ENCODE measurements at regions not wholly inside any gene's neighbourhood (a gene's known extent, or its start where the extent isn't known, plus 50 kb on each side); places are given as distances from the start of the nearest gene placed in this dataset.

DNA sequence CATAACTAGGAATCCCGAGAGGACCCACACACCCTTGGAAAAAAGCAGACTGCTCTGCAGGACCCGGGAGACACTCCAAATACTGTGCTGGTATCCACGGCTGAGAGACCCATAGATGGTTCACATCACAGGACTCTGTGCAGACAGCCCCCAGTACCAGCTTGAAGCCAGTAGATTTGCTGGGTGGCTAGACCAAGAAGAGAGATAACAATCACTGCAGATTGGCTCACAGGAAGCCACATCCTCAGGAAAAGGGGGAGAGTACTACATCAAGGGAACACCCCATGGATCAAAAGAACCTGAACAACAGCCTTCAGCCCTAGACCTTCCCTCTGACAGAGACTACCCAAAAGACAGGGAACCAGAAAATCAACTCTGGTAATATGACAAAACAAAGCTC is 223.8 kb upstream of the LRATD1 start:
- H3K27me3 ChIP-seq (ENCODE audit: insufficient read depth, low read length): no peaks in the 10 kb centered on the region
- TF ChIP-seq, protein P1, sequence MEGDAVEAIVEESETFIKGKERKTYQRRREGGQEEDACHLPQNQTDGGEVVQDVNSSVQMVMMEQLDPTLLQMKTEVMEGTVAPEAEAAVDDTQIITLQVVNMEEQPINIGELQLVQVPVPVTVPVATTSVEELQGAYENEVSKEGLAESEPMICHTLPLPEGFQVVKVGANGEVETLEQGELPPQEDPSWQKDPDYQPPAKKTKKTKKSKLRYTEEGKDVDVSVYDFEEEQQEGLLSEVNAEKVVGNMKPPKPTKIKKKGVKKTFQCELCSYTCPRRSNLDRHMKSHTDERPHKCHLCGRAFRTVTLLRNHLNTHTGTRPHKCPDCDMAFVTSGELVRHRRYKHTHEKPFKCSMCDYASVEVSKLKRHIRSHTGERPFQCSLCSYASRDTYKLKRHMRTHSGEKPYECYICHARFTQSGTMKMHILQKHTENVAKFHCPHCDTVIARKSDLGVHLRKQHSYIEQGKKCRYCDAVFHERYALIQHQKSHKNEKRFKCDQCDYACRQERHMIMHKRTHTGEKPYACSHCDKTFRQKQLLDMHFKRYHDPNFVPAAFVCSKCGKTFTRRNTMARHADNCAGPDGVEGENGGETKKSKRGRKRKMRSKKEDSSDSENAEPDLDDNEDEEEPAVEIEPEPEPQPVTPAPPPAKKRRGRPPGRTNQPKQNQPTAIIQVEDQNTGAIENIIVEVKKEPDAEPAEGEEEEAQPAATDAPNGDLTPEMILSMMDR (IDR thresholded peaks at IDR 0.05; ENCODE audit: extremely low read depth, low read depth, low read length): no peak
- H4K20me1 ChIP-seq (ENCODE audit: insufficient read depth, low read length): no peaks in the 10 kb centered on the region
- H3K36me3 ChIP-seq (ENCODE audit: insufficient read depth, low read length): no peaks in the 10 kb centered on the region
- no peaks in the 10 kb centered on the region for H3K9me3 ChIP-seq (ENCODE audit: low read depth, low read length)
- no peak overlapping the region for H3K4me2 ChIP-seq (ENCODE audit: insufficient read depth, low read length)
- H3K4me1 ChIP-seq (ENCODE audit: insufficient read depth, low read length): no peaks in the 10 kb centered on the region
- no peak for DNase-seq (ENCODE audit: insufficient read length, low spot score, missing footprints)
- H3K79me2 ChIP-seq (ENCODE audit: insufficient read depth, low read length): no peaks in the 10 kb centered on the region
- H3K27ac ChIP-seq (ENCODE audit: low read depth, low read length): no peak overlapping the region
- H2AFZ ChIP-seq (ENCODE audit: low read length): no peak overlapping the region
- H3K4me3 ChIP-seq (ENCODE audit: insufficient read depth, low read length): no peak overlapping the region

- Histone ChIP-seq H3K27ac (ENCODE audit: low read depth, low read length) (no peak overlapping the region), H3K4me2 (ENCODE audit: insufficient read depth, low read length) (no peak overlapping the region)
- DNase-seq (ENCODE audit: insufficient read length, low spot score, missing footprints): no peak
Measured at GRCh38 chr2:14417551-14417950, 215.0 kb upstream of the LRATD1 start.

DNA sequence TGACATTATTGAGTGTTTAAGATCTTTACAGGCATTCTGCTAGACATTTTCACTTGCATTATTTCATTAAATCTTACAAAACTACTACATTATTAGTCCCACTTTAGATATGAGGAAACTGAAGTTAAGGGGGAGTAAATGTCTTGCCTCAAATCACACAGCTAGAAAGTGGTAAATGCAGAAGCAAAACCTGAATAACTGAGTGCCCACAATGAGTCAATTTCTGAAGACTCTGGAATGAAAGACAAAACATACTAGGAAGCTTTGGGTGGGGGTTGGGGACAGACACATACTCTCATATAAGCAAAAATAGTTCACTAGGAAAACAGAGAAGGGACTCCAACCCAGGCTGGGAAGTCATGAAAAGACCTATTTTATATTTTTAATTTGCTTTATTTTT is 214.4 kb upstream of the LRATD1 start:
- DNase-seq (ENCODE audit: insufficient read length, low spot score, missing footprints): no peak
- no peak overlapping the region for H3K4me3 ChIP-seq (ENCODE audit: insufficient read depth, low read length)

More at GRCh38 chr2:14417551-14417950, 215.0 kb upstream of the LRATD1 start:
- Histone ChIP-seq H3K4me1 (ENCODE audit: insufficient read depth, low read length) (no peaks in the 10 kb centered on the region), H2AFZ (ENCODE audit: low read length) (no peak overlapping the region), H4K20me1 (ENCODE audit: insufficient read depth, low read length) (no peaks in the 10 kb centered on the region), H3K9me3 (ENCODE audit: low read depth, low read length) (no peaks in the 10 kb centered on the region), H3K4me3 (ENCODE audit: insufficient read depth, low read length) (no peak overlapping the region), H3K27me3 (ENCODE audit: insufficient read depth, low read length) (no peaks in the 10 kb centered on the region), H3K36me3 (ENCODE audit: insufficient read depth, low read length) (no peaks in the 10 kb centered on the region), H3K79me2 (ENCODE audit: insufficient read depth, low read length) (no peaks in the 10 kb centered on the region)
- TF ChIP-seq, protein P1 (IDR thresholded peaks at IDR 0.05; ENCODE audit: extremely low read depth, low read depth, low read length): no peak

DNA sequence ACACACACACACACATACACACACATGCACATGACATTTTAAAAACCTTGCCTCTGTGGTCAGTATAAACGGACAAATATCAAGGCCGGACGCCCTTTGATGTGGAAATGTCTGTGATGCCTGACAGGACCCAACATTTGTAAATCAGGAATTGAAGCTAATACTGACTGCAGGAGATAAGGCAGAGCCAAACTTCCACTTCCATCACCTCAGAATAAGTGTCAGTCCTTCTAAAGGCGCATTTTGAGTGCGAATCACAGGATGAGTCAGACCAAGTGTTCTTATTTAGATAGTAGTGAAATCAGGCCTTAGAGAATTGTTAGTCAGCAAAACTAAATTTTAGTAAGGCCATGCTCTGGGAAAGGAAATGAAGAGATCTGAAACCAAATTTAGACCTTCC is 211.7 kb upstream of the LRATD1 start:
- no peaks in the 10 kb centered on the region for H3K9me3 ChIP-seq (ENCODE audit: low read depth, low read length)
- no peak overlapping the region for H3K4me3 ChIP-seq (ENCODE audit: insufficient read depth, low read length)
- no peak overlapping the region for H3K4me2 ChIP-seq (ENCODE audit: insufficient read depth, low read length)
- no peaks in the 10 kb centered on the region for H3K4me1 ChIP-seq (ENCODE audit: insufficient read depth, low read length)
- H4K20me1 ChIP-seq (ENCODE audit: insufficient read depth, low read length): no peaks in the 10 kb centered on the region
- TF ChIP-seq, protein P1 (IDR thresholded peaks at IDR 0.05; ENCODE audit: extremely low read depth, low read depth, low read length): no peak
- H3K36me3 ChIP-seq (ENCODE audit: insufficient read depth, low read length): no peaks in the 10 kb centered on the region
- peak overlapping the region; percentile 40 for H2AFZ ChIP-seq (ENCODE audit: low read length)
- no peaks in the 10 kb centered on the region for H3K79me2 ChIP-seq (ENCODE audit: insufficient read depth, low read length)
- H3K27ac ChIP-seq (ENCODE audit: low read depth, low read length): no peak overlapping the region
- no peak for DNase-seq (ENCODE audit: insufficient read length, low spot score, missing footprints)
- no peaks in the 10 kb centered on the region for H3K27me3 ChIP-seq (ENCODE audit: insufficient read depth, low read length)

More for the DNA sequence above, 214.4 kb upstream of the LRATD1 start:
- Histone ChIP-seq H4K20me1 (ENCODE audit: insufficient read depth, low read length) (no peaks in the 10 kb centered on the region), H3K27ac (ENCODE audit: low read depth, low read length) (no peak overlapping the region), H3K36me3 (ENCODE audit: insufficient read depth, low read length) (no peaks in the 10 kb centered on the region), H3K27me3 (ENCODE audit: insufficient read depth, low read length) (no peaks in the 10 kb centered on the region), H3K4me2 (ENCODE audit: insufficient read depth, low read length) (no peak overlapping the region), H3K9me3 (ENCODE audit: low read depth, low read length) (no peaks in the 10 kb centered on the region), H2AFZ (ENCODE audit: low read length) (no peak overlapping the region), H3K79me2 (ENCODE audit: insufficient read depth, low read length) (no peaks in the 10 kb centered on the region), H3K4me1 (ENCODE audit: insufficient read depth, low read length) (no peaks in the 10 kb centered on the region)
- TF ChIP-seq, protein P1 (IDR thresholded peaks at IDR 0.05; ENCODE audit: extremely low read depth, low read depth, low read length): no peak
